ENCODE measurements at regions not wholly inside any gene's neighbourhood (a gene's known extent, or its start where the extent isn't known, plus 50 kb on each side); places are given as distances from the start of the nearest gene placed in this dataset.

GRCh38 chr2:180524499-180524898, 455.9 kb upstream of the UBE2E3 start:
- H3K9ac ChIP-seq (ENCODE audit: low read length), result no peak overlapping the region
- no peaks in the 10 kb centered on the region for H3K36me3 ChIP-seq (ENCODE audit: low read length)
- H3F3A ChIP-seq (ENCODE audit: insufficient read depth), result no peaks in the 10 kb centered on the region
- TF ChIP-seq, protein P1, sequence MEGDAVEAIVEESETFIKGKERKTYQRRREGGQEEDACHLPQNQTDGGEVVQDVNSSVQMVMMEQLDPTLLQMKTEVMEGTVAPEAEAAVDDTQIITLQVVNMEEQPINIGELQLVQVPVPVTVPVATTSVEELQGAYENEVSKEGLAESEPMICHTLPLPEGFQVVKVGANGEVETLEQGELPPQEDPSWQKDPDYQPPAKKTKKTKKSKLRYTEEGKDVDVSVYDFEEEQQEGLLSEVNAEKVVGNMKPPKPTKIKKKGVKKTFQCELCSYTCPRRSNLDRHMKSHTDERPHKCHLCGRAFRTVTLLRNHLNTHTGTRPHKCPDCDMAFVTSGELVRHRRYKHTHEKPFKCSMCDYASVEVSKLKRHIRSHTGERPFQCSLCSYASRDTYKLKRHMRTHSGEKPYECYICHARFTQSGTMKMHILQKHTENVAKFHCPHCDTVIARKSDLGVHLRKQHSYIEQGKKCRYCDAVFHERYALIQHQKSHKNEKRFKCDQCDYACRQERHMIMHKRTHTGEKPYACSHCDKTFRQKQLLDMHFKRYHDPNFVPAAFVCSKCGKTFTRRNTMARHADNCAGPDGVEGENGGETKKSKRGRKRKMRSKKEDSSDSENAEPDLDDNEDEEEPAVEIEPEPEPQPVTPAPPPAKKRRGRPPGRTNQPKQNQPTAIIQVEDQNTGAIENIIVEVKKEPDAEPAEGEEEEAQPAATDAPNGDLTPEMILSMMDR (IDR thresholded peaks at IDR 0.05; ENCODE audit: insufficient read depth, low read length, poor library complexity, severe bottlenecking), result no peak
- no peak for TF ChIP-seq EZH2phosphoT487 (conservative IDR thresholded peaks at IDR 0.05; ENCODE audit: low read length)
- no peak overlapping the region for H3K4me2 ChIP-seq (ENCODE audit: low read depth, low read length, poor library complexity, severe bottlenecking)
- H3K79me2 ChIP-seq (ENCODE audit: insufficient read depth, low read length), result no peaks in the 10 kb centered on the region
- H3K9me2 ChIP-seq (replicated peaks; ENCODE audit: insufficient read depth, low read length), result no peaks in the 10 kb centered on the region
- H3K27ac ChIP-seq (ENCODE audit: low read depth, low read length), result no peak overlapping the region
- H3K9me3 ChIP-seq (ENCODE audit: insufficient read depth, low read length), result no peaks in the 10 kb centered on the region
- no peak overlapping the region for H3K4me3 ChIP-seq (ENCODE audit: insufficient read depth, low read length, poor library complexity, severe bottlenecking)
- H4K20me1 ChIP-seq (ENCODE audit: low read depth, low read length), result no peaks in the 10 kb centered on the region
- no peak overlapping the region for H2AFZ ChIP-seq (ENCODE audit: low read depth, low read length, severe bottlenecking)
- H3K27me3 ChIP-seq (ENCODE audit: low read length), result no peaks in the 10 kb centered on the region

DNA sequence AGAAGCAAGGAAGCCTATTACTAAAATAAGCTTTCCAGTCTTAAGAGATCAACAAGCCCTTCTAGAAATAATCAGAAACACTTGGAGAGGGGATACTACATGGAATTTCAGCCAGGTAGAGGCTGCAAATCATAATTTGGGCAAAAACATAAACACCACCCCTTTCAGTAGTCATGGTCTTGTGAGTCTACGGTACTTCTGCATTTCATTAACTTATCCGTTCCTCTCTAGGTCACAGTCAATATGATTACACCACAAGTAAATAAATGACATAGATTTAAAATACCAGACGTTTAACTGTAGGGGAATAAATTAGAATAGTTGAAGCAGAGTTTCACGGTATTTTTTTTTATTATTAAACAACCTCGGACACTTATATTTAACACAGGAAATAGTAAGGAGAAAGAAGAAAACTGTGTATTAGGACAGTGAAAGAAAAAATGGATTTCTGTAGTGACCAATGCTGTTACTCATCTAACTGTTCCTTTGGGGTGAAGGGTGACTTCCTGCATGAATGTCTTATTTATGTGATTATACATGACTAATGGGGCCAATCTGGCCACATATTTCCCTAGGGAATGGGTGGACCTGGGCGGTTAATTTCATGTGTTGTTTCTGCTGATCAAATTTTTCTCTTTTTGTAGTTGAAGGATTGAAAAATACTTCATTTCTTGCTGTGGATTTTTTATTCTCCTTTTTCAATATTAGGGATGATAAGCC, 456.6 kb upstream of the UBE2E3 start:
- no peaks in the 10 kb centered on the region for H3F3A ChIP-seq (ENCODE audit: insufficient read depth)
- H3K79me2 ChIP-seq (ENCODE audit: insufficient read depth, low read length), result no peaks in the 10 kb centered on the region
- H3K4me3 ChIP-seq (ENCODE audit: insufficient read depth, low read length, poor library complexity, severe bottlenecking), result no peak overlapping the region
- H3K36me3 ChIP-seq (ENCODE audit: low read length), result no peaks in the 10 kb centered on the region
- TF ChIP-seq, protein P1 (IDR thresholded peaks at IDR 0.05; ENCODE audit: insufficient read depth, low read length, poor library complexity, severe bottlenecking), result no peak
- TF ChIP-seq EZH2phosphoT487 (conservative IDR thresholded peaks at IDR 0.05; ENCODE audit: low read length), result no peak
- no peak overlapping the region for H3K9ac ChIP-seq (ENCODE audit: low read length)
- no peaks in the 10 kb centered on the region for H3K27me3 ChIP-seq (ENCODE audit: low read length)
- H2AFZ ChIP-seq (ENCODE audit: low read depth, low read length, severe bottlenecking), result no peak overlapping the region
- H3K9me2 ChIP-seq (replicated peaks; ENCODE audit: insufficient read depth, low read length), result no peaks in the 10 kb centered on the region
- H3K9me3 ChIP-seq (ENCODE audit: insufficient read depth, low read length), result no peaks in the 10 kb centered on the region
- H3K4me2 ChIP-seq (ENCODE audit: low read depth, low read length, poor library complexity, severe bottlenecking), result no peak overlapping the region
- no peak overlapping the region for H3K27ac ChIP-seq (ENCODE audit: low read depth, low read length)
- no peaks in the 10 kb centered on the region for H4K20me1 ChIP-seq (ENCODE audit: low read depth, low read length)

GRCh38 chr2:180520921-180521581, 459.4 kb upstream of the UBE2E3 start:
- Histone ChIP-seq H3K79me2 (ENCODE audit: insufficient read depth, low read length) (no peaks in the 10 kb centered on the region), H3K27me3 (ENCODE audit: low read length) (no peaks in the 10 kb centered on the region), H3K4me3 (ENCODE audit: insufficient read depth, low read length, poor library complexity, severe bottlenecking) (no peak overlapping the region), H4K20me1 (ENCODE audit: low read depth, low read length) (no peaks in the 10 kb centered on the region), H3K9ac (ENCODE audit: low read length) (no peak overlapping the region), H3K36me3 (ENCODE audit: low read length) (no peaks in the 10 kb centered on the region), H3K27ac (ENCODE audit: low read depth, low read length) (no peak overlapping the region), H3K9me2 (replicated peaks; ENCODE audit: insufficient read depth, low read length) (no peaks in the 10 kb centered on the region), H3F3A (ENCODE audit: insufficient read depth) (no peaks in the 10 kb centered on the region), H2AFZ (ENCODE audit: low read depth, low read length, severe bottlenecking) (no peak overlapping the region), H3K9me3 (ENCODE audit: insufficient read depth, low read length) (no peaks in the 10 kb centered on the region), H3K4me2 (ENCODE audit: low read depth, low read length, poor library complexity, severe bottlenecking) (no peak overlapping the region)
- TF ChIP-seq EZH2phosphoT487 (conservative IDR thresholded peaks at IDR 0.05; ENCODE audit: low read length), result no peak
- TF ChIP-seq, protein P1 (IDR thresholded peaks at IDR 0.05; ENCODE audit: insufficient read depth, low read length, poor library complexity, severe bottlenecking), result no peak

All from SU-DHL-6 (cell line).